Suppressor macrophage treated with lipopolysaccharide for 4 hours (primary cell): ENCODE measurements at regions not wholly inside any gene's neighbourhood (a gene's known extent, or its start where the extent isn't known, plus 50 kb on each side); places are given as distances from the start of the nearest gene placed in this dataset.

Experiments used
- DNase-seq: peaks from one replicate; pipeline ENCODE4 v3.0.0-alpha.2; 2020

GRCh38 chr6:163841326-163841725, 426.8 kb downstream of the QKI start:
- no peak for DNase-seq

GRCh38 chr6:163840880-163841279, 426.4 kb downstream of the QKI start:
- DNase-seq, result no peak

- DNase-seq, result no peak
Measured at GRCh38 chr6:163839296-163839695, 424.8 kb downstream of the QKI start.

- DNase-seq, result no peak
Measured at GRCh38 chr6:163837691-163838431, 423.3 kb downstream of the QKI start.

- no peak for DNase-seq
Measured at GRCh38 chr6:163836876-163837690, 422.6 kb downstream of the QKI start.

GRCh38 chr6:163835439-163836171, 421.1 kb downstream of the QKI start:
- DNase-seq, result peak; percentile 3

GRCh38 chr6:163834226-163834970, 419.9 kb downstream of the QKI start:
- no peak for DNase-seq

- DNase-seq, result no peak
Measured at GRCh38 chr6:163831736-163832135, 417.2 kb downstream of the QKI start.

- no peak for DNase-seq
Measured at GRCh38 chr6:163830641-163831040, 416.1 kb downstream of the QKI start.

- no peak for DNase-seq
Measured at GRCh38 chr6:163828038-163828795, 413.7 kb downstream of the QKI start.

GRCh38 chr6:163827143-163827542, 412.6 kb downstream of the QKI start:
- no peak for DNase-seq

- DNase-seq, result no peak
Measured at GRCh38 chr6:163826629-163827028, 412.1 kb downstream of the QKI start.

GRCh38 chr6:163825033-163825432, 410.5 kb downstream of the QKI start:
- no peak for DNase-seq

- no peak for DNase-seq
Measured at GRCh38 chr6:163823577-163823976, 409.1 kb downstream of the QKI start.

- no peak for DNase-seq
Measured at GRCh38 chr6:163820745-163821458, 406.4 kb downstream of the QKI start.

- no peak for DNase-seq
Measured at GRCh38 chr6:163820171-163820570, 405.7 kb downstream of the QKI start.

- no peak for DNase-seq
Measured at GRCh38 chr6:163818719-163819118, 404.2 kb downstream of the QKI start.

- DNase-seq, result no peak
Measured at GRCh38 chr6:163816441-163816840, 401.9 kb downstream of the QKI start.

GRCh38 chr6:163815796-163816195, 401.3 kb downstream of the QKI start:
- DNase-seq, result no peak

- DNase-seq, result no peak
Measured at GRCh38 chr6:163814494-163815364, 400.2 kb downstream of the QKI start.
